Neural crest cell (in vitro differentiated cells): ENCODE measurements at regions not wholly inside any gene's neighbourhood (a gene's known extent, or its start where the extent isn't known, plus 50 kb on each side); places are given as distances from the start of the nearest gene placed in this dataset.

Experiments
- DNase-seq: peaks from one replicate; pipeline ENCODE4 v3.0.0; 2021; ENCODE audit warnings: low read depth, mixed read lengths, low spot score
- H3K27ac Mint-ChIP-seq: one replicate; pipeline ENCODE4 v1.8.0; 2021; ENCODE audit warnings: mild to moderate bottlenecking, mixed read lengths; ENCODE audit not compliant: unreplicated experiment
- H3K27me3 Mint-ChIP-seq: 2 replicates; pipeline ENCODE4 v1.8.0; 2021; ENCODE audit warnings: low read depth, mild to moderate bottlenecking, mixed read lengths
- H3K36me3 Mint-ChIP-seq: 2 replicates; pipeline ENCODE4 v1.8.0; 2021; ENCODE audit warnings: low read depth, mild to moderate bottlenecking, mixed read lengths
- H3K4me1 Mint-ChIP-seq: 2 replicates; pipeline ENCODE4 v1.8.0; 2021; ENCODE audit warnings: mixed read lengths
- H3K4me3 Mint-ChIP-seq: one replicate; pipeline ENCODE4 v1.8.0; 2021; ENCODE audit warnings: mild to moderate bottlenecking, mixed read lengths
- H3K9me3 Mint-ChIP-seq: 2 replicates; pipeline ENCODE4 v1.8.0; 2021; ENCODE audit warnings: mixed read lengths
- TF ChIP-seq, protein P1 (sequence below): fragments of 200-600 bp; sonication (generic); conservative IDR thresholded peaks from 2 replicates; pipeline ENCODE4 v1.5.0; 2021; ENCODE audit warnings: antibody characterized with exemption, mild to moderate bottlenecking

DNA sequence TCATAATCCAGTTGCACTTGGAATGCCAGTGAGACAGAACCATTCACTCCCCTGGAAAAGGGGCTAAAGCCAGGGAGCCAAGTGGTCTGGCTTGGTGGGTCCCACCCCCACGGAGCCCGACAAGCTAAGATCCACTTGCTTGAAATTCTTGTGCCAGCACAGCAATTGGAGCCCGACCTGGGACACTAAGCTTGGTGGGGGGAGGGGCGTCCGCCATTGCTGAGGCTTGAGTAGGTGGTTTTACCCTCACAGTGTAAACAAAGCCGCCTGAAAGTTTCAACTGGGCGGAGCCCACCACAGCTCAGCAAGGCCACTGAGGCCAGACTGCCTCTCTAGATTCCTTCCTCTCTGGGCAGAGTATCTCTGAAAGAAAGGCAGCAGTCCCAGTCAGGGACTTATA is 200.7 kb upstream of the NPSR1 start:
- H3K4me3 Mint-ChIP-seq, result no peak overlapping the region
- no peaks in the 10 kb centered on the region for H3K4me1 Mint-ChIP-seq
- DNase-seq, result no peak
- no peaks in the 10 kb centered on the region for H3K27me3 Mint-ChIP-seq
- no peak overlapping the region for H3K27ac Mint-ChIP-seq
- peaks cover 6% of the 10 kb centered on the region for H3K9me3 Mint-ChIP-seq
- TF ChIP-seq, protein P1, sequence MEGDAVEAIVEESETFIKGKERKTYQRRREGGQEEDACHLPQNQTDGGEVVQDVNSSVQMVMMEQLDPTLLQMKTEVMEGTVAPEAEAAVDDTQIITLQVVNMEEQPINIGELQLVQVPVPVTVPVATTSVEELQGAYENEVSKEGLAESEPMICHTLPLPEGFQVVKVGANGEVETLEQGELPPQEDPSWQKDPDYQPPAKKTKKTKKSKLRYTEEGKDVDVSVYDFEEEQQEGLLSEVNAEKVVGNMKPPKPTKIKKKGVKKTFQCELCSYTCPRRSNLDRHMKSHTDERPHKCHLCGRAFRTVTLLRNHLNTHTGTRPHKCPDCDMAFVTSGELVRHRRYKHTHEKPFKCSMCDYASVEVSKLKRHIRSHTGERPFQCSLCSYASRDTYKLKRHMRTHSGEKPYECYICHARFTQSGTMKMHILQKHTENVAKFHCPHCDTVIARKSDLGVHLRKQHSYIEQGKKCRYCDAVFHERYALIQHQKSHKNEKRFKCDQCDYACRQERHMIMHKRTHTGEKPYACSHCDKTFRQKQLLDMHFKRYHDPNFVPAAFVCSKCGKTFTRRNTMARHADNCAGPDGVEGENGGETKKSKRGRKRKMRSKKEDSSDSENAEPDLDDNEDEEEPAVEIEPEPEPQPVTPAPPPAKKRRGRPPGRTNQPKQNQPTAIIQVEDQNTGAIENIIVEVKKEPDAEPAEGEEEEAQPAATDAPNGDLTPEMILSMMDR, result no peak
- peaks cover 3% of the 10 kb centered on the region for H3K36me3 Mint-ChIP-seq

DNA sequence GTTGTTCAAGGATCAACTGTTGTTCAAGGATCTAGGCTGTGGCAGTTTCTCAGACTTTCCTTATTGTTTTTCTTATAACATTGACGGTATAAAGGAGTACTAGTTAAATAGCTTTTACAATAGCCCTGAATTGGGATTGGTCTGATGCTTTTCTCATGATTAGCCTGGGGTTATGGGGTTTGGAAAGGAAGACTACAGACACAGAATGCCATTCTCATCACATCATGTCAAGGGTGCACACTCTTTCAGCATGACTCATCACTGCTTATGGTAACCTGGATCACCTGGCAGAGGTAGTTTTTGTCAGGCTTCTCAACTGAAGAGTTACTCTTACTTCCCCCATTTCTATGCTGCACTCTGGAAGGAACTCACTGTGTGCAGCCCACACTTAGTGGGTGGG is 194.2 kb upstream of the NPSR1 start:
- Mint-ChIP-seq H3K27ac (no peak overlapping the region), H3K27me3 (no peaks in the 10 kb centered on the region), H3K4me3 (no peak overlapping the region), H3K4me1 (no peaks in the 10 kb centered on the region), H3K9me3 (peaks cover 9% of the 10 kb centered on the region), H3K36me3 (no peaks in the 10 kb centered on the region)
- no peak for DNase-seq
- TF ChIP-seq, protein P1, result no peak

DNA sequence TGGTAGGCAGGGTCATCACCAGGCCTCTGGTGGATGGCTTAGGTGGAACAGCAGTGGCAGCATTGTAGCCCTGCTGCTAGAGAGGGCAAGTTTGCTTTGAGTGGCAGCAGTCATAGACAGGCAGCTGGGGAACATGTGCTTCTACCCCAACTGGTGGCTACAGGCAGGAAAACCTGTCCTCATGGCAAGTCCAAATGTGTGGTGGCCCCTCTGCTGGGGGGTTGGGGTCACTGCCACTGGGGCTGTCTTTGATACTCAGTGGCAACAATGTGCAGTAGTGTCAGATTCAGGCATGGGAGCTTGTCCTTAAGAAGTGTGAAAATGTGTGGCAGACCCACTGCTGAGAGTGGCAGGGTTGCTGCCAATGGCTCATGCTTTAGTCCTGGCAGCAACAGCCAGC is 186.2 kb upstream of the NPSR1 start:
- Mint-ChIP-seq H3K36me3 (peaks cover 2% of the 10 kb centered on the region), H3K4me3 (no peak overlapping the region), H3K27ac (no peak overlapping the region), H3K9me3 (peaks cover 8% of the 10 kb centered on the region), H3K4me1 (no peaks in the 10 kb centered on the region), H3K27me3 (no peaks in the 10 kb centered on the region)
- TF ChIP-seq, protein P1, result no peak
- DNase-seq, result no peak

DNA sequence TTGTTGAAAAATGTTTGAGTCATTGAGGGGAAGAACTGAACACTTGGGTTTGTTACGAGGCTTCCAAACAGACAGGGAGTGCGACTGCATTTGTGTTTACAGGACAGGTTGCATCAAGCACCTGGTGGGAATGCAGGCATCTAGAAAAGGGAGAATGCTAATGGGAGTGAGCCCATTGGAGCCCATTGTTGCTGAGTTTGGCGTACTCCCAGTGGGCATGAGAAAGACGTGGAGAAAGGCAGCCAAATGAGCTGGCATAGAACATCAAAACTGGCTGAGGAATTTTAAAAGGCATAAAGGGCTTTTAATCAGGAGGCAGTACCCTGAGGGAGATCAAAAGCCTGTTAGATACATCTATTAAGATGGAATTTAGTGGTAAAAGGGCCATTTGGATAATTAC is 171.6 kb upstream of the NPSR1 start:
- Mint-ChIP-seq H3K27me3 (no peaks in the 10 kb centered on the region), H3K4me1 (peaks cover 4% of the 10 kb centered on the region), H3K4me3 (no peak overlapping the region), H3K9me3 (peaks cover 10% of the 10 kb centered on the region), H3K36me3 (no peaks in the 10 kb centered on the region), H3K27ac (no peak overlapping the region)
- TF ChIP-seq, protein P1, result no peak
- DNase-seq, result no peak

DNA sequence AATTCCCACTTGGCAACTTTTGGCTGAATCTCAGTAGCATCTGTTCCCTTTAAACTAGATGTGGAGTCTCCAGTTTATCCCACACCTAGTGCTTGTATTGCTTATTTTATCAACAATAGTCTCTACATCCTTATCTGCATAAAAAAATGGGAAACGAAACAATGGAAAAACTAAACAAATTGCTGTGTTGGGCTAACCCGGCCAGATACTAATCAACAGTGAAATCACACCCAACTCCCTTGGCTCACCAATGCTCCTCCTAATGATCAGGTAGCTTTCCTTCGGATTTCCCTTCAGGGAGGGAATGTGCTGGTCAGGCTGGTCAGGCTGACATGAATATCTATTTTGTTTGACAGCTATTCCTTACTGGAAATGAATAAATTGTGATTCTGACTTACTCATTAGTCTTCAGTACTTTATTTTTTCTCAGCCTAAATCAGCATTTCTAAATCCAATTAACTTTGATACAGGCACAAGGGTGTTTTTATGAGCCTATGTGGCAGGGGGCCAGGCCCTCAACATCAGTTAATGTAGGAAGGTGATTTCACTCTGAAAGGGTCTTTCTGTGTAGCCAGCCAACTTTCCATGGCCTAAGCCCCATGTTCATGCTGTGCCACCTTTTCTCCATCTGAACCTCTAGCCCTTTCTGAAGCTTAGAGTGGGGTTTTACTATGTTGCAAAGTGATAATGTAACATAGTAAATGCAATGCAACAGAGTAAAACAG is 170.5 kb upstream of the NPSR1 start:
- H3K4me1 Mint-ChIP-seq, result peaks cover 3% of the 10 kb centered on the region
- H3K9me3 Mint-ChIP-seq, result peaks cover 10% of the 10 kb centered on the region
- no peak overlapping the region for H3K4me3 Mint-ChIP-seq
- no peaks in the 10 kb centered on the region for H3K27me3 Mint-ChIP-seq
- no peak for DNase-seq
- H3K27ac Mint-ChIP-seq, result no peak overlapping the region
- TF ChIP-seq, protein P1, result no peak
- H3K36me3 Mint-ChIP-seq, result no peaks in the 10 kb centered on the region
